PC-3 (cell line): ENCODE measurements at regions not wholly inside any gene's neighbourhood (a gene's known extent, or its start where the extent isn't known, plus 50 kb on each side); places are given as distances from the start of the nearest gene placed in this dataset.

Experiments
- ATAC-seq: fragments of 200-7000 bp; cut with Tn5 transposase; 2 replicates; pipeline ENCODE4 v1.9.1; 2020; ENCODE audit warnings: mild to moderate bottlenecking, moderate library complexity
- BruUV-seq: library from RNA; stranded (reverse); fragments of 400-500 nt; replicated peaks from 2 replicates; lab custom pipeline; 2021; lab: Mats Ljungman, UMichigan
- CTCF ChIA-PET: fragments of 300-600 bp; sonication (Branson Sonifier 250); formaldehyde crosslinking; loops from one replicate; lab custom pipeline; 2022; ENCODE audit warnings: antibody characterized with exemption; lab: Charles Lee
- POLR2A ChIA-PET: fragments of 300-600 bp; sonication (Branson Sonifier 250); formaldehyde crosslinking; loops from one replicate; lab custom pipeline; 2022; ENCODE audit warnings: antibody characterized with exemption; ENCODE audit not compliant: unreplicated experiment; lab: Charles Lee
- DNase-seq: peaks from one replicate; pipeline ENCODE4 v3.0.0-alpha.2; 2015
- H2AFZ ChIP-seq: fragments of 300-600 bp; sonication (generic); 2 replicates; pipeline ENCODE4 v1.6.0; 2016; ENCODE audit warnings: antibody characterized with exemption, low read length
- H3F3A ChIP-seq: fragments of 300-600 bp; sonication (generic); one replicate; pipeline ENCODE4 v1.6.0; 2017; ENCODE audit warnings: antibody characterized with exemption, low read length, control low read depth, mild to moderate bottlenecking; ENCODE audit not compliant: unreplicated experiment
- H3K27ac ChIP-seq: fragments of 300-600 bp; sonication (generic); 2 replicates; pipeline ENCODE4 v1.5.1; 2016; ENCODE audit warnings: mild to moderate bottlenecking, low read length
- H3K27me3 ChIP-seq: fragments of 300-600 bp; sonication (generic); 2 replicates; pipeline ENCODE4 v1.6.1; 2016; ENCODE audit warnings: low read length, mixed read lengths
- H3K36me3 ChIP-seq: fragments of 300-600 bp; sonication (generic); 2 replicates; pipeline ENCODE4 v1.6.1; 2016; ENCODE audit warnings: low read depth, mixed run types, low read length, mixed read lengths
- H3K4me1 ChIP-seq: fragments of 300-600 bp; sonication (generic); 2 replicates; pipeline ENCODE4 v1.5.1; 2016; ENCODE audit warnings: low read length; ENCODE audit not compliant: insufficient read depth
- H3K4me2 ChIP-seq: fragments of 300-600 bp; sonication (generic); 2 replicates; pipeline ENCODE4 v1.6.0; 2016; ENCODE audit warnings: low read length
- H3K4me3 ChIP-seq: fragments of 300-600 bp; sonication (generic); 2 replicates; pipeline ENCODE4 v1.5.1; 2016; ENCODE audit warnings: mild to moderate bottlenecking, low read length, mixed read lengths
- H3K79me2 ChIP-seq: fragments of 300-600 bp; sonication (generic); 2 replicates; pipeline ENCODE4 v1.6.1; 2017; ENCODE audit warnings: low read length, mixed read lengths
- H3K9ac ChIP-seq: fragments of 300-600 bp; sonication (generic); 2 replicates; pipeline ENCODE4 v1.6.0; 2016; ENCODE audit warnings: mild to moderate bottlenecking, low read length
- H3K9me2 ChIP-seq: fragments of 300-600 bp; sonication (generic); replicated peaks from 2 replicates; pipeline ENCODE4 v1.6.1; 2016; ENCODE audit warnings: mixed run types, low read length, mixed read lengths
- H3K9me3 ChIP-seq: fragments of 300-600 bp; sonication (generic); 2 replicates; pipeline ENCODE4 v1.6.1; 2016; ENCODE audit warnings: low read length, mixed read lengths
- H4K20me1 ChIP-seq: fragments of 300-600 bp; sonication (generic); 2 replicates; pipeline ENCODE4 v1.6.1; 2016; ENCODE audit warnings: low read length, mixed read lengths
- EZH2 ChIP-seq: fragments of 300-600 bp; sonication (generic); IDR thresholded peaks from one replicate; pipeline ENCODE4 v1.6.1; 2017; ENCODE audit warnings: antibody characterized with exemption, mild to moderate bottlenecking, low read length; ENCODE audit not compliant: unreplicated experiment
- EZH2phosphoT487 ChIP-seq: fragments of 300-600 bp; sonication (generic); IDR thresholded peaks from 2 replicates; pipeline ENCODE4 v1.6.1; 2018; ENCODE audit warnings: mild to moderate bottlenecking, antibody characterized with exemption, low read length, borderline replicate concordance
- intact Hi-C: fragments of 100-400 bp; cut with micrococcal nuclease; formaldehyde crosslinking; loops from 2 replicates; pipeline ENCODE4 v1.9.0; 2023
- TF ChIP-seq, protein P1 (sequence below): fragments of 300-600 bp; sonication (generic); conservative IDR thresholded peaks from 2 replicates; pipeline ENCODE4 v1.5.1; 2017; ENCODE audit warnings: antibody characterized with exemption, low read depth, mild to moderate bottlenecking, low read length

DNA sequence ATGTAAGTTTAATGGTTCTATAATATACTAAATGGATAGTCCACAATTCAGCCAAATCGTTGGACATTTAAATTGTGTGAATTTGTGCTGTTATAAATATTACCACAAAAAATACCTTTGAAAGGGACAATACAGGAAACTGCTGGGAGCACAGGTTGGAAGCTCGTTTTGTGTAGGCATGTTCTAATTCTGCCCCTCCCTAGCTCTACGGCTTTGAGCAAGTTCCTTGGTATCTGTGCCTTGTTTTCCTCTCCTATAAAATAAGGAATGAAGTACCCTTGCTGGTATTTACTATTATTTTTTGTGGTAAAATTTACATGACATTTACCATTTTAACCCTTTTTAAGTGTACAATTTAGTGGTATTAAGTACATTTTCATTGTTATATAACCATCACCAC lies 102.6 kb upstream of the SLC7A1 start:
- Histone ChIP-seq H3K36me3 (no peaks in the 10 kb centered on the region), H3K9ac (no peak overlapping the region), H2AFZ (no peak overlapping the region), H3F3A (no peaks in the 10 kb centered on the region), H3K27me3 (peaks cover 36% of the 10 kb centered on the region), H3K4me3 (no peak overlapping the region), H3K9me3 (no peaks in the 10 kb centered on the region), H3K79me2 (no peaks in the 10 kb centered on the region), H3K4me2 (no peak overlapping the region), H3K27ac (no peak overlapping the region), H3K4me1 (no peaks in the 10 kb centered on the region), H3K9me2 (no peaks in the 10 kb centered on the region), H4K20me1 (no peaks in the 10 kb centered on the region)
- ATAC-seq (no peak), DNase-seq (no peak)
- no TSS peak for BruUV-seq
- intact Hi-C loops: no loop called here
- ChIA-PET CTCF (no interaction called here), POLR2A (no interaction called here)
- TF ChIP-seq EZH2phosphoT487: no peak
- TF ChIP-seq, protein P1, sequence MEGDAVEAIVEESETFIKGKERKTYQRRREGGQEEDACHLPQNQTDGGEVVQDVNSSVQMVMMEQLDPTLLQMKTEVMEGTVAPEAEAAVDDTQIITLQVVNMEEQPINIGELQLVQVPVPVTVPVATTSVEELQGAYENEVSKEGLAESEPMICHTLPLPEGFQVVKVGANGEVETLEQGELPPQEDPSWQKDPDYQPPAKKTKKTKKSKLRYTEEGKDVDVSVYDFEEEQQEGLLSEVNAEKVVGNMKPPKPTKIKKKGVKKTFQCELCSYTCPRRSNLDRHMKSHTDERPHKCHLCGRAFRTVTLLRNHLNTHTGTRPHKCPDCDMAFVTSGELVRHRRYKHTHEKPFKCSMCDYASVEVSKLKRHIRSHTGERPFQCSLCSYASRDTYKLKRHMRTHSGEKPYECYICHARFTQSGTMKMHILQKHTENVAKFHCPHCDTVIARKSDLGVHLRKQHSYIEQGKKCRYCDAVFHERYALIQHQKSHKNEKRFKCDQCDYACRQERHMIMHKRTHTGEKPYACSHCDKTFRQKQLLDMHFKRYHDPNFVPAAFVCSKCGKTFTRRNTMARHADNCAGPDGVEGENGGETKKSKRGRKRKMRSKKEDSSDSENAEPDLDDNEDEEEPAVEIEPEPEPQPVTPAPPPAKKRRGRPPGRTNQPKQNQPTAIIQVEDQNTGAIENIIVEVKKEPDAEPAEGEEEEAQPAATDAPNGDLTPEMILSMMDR: no peak
- no peak for TF ChIP-seq EZH2

DNA sequence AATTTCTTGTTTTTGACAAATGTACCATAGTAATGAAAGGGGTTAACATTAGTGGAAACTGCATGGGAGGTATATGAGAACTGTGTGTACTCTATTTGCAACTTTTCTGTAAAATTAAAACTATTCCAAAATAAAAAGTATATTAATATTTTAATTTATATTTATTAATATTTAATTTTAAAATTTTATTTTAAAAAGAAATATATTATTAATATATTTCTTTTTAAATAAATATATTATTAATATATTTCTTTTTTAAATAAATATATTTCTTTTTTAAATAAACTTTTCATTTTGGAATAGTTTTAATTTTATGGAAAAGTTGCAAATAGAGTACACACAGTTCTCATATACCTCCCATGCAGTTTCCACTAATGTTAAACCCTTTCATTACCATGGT lies 101.1 kb upstream of the SLC7A1 start:
- Histone ChIP-seq H3K27ac (no peak overlapping the region), H3K9ac (no peak overlapping the region), H3F3A (no peaks in the 10 kb centered on the region), H4K20me1 (no peaks in the 10 kb centered on the region), H3K36me3 (no peaks in the 10 kb centered on the region), H3K27me3 (peaks cover 49% of the 10 kb centered on the region), H3K9me2 (no peaks in the 10 kb centered on the region), H3K4me2 (no peak overlapping the region), H3K4me1 (no peaks in the 10 kb centered on the region), H3K4me3 (no peak overlapping the region), H3K9me3 (no peaks in the 10 kb centered on the region), H2AFZ (no peak overlapping the region), H3K79me2 (no peaks in the 10 kb centered on the region)
- ChIA-PET POLR2A (no interaction called here), CTCF (no interaction called here)
- ATAC-seq (no peak), DNase-seq (no peak)
- TF ChIP-seq, protein P1: no peak
- TF ChIP-seq EZH2phosphoT487: no peak
- TF ChIP-seq EZH2: no peak
- BruUV-seq: no TSS peak
- intact Hi-C loops: no loop called here

DNA sequence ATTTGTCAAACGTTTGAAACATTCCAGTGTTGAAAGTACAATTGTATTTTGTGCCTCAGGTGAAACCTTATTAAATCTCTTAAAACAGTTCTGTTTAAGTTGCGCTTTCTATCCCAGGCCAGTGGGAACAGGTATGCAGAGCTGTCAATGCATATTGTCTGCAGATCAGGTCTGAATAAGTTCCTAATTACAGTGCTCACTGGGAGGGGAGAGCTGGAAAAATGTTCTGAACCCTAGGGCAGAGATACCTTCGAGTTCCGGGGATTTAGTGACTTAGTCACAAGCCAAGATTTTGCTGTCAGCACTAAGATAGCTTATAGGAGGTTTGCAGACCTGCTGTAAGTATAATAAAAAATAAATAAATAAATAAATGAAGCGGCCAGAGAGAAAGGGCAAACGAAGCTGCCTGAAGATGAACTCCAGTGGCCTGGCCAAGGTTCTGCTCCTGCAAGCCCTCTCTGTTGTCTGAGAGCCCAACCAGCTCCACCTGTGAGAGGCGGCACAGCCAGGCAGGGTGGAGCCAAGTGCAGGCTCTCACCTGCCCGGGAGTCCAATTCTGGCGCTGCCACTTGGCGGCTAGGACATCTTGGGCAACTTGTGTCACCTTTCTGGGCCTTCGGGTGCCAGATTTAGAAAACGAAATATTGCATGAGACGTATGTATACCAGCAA lies 97.9 kb upstream of the SLC7A1 start:
- Histone ChIP-seq H3K4me3 (no peak overlapping the region), H3K27ac (no peak overlapping the region), H2AFZ (no peak overlapping the region), H3K79me2 (no peaks in the 10 kb centered on the region), H3K27me3 (peaks cover 69% of the 10 kb centered on the region), H3K9ac (no peak overlapping the region), H3F3A (no peaks in the 10 kb centered on the region), H3K9me2 (no peaks in the 10 kb centered on the region), H3K4me1 (no peaks in the 10 kb centered on the region), H3K4me2 (no peak overlapping the region), H3K36me3 (no peaks in the 10 kb centered on the region), H4K20me1 (no peaks in the 10 kb centered on the region), H3K9me3 (no peaks in the 10 kb centered on the region)
- CTCF ChIA-PET: no interaction called here
- POLR2A ChIA-PET: no interaction called here
- TF ChIP-seq, protein P1: no peak
- TF ChIP-seq EZH2phosphoT487: no peak
- TF ChIP-seq EZH2: no peak
- DNase-seq: no peak
- no peak for ATAC-seq
- BruUV-seq: no TSS peak
- intact Hi-C loops: no loop called here
